HG02852 (cell line): ENCODE measurements at regions not wholly inside any gene's neighbourhood (a gene's known extent, or its start where the extent isn't known, plus 50 kb on each side); places are given as distances from the start of the nearest gene placed in this dataset.

ENCODE experiments used
- ATAC-seq: cut with Tn5 transposase; IDR thresholded peaks from one replicate; pipeline ENCODE4 v1.9.1; 2021; ENCODE audit warnings: mild to moderate bottlenecking, moderate library complexity; ENCODE audit not compliant: unreplicated experiment

- ATAC-seq, result no peak
Measured at GRCh38 chr11:80655834-80656233, 1215.0 kb upstream of the TENM4 start.

GRCh38 chr11:80650966-80651365 lies 1210.1 kb upstream of the TENM4 start:
- no peak for ATAC-seq

GRCh38 chr11:80649186-80649585 lies 1208.4 kb upstream of the TENM4 start:
- ATAC-seq, result no peak

GRCh38 chr11:80638296-80638695 lies 1197.5 kb upstream of the TENM4 start:
- ATAC-seq, result no peak

GRCh38 chr11:80637571-80637970 lies 1196.7 kb upstream of the TENM4 start:
- no peak for ATAC-seq

- no peak for ATAC-seq
Measured at GRCh38 chr11:80636999-80637398, 1196.2 kb upstream of the TENM4 start.

- ATAC-seq, result no peak
Measured at GRCh38 chr11:80635178-80635577, 1194.3 kb upstream of the TENM4 start.

GRCh38 chr11:80632691-80633090 lies 1191.9 kb upstream of the TENM4 start:
- ATAC-seq, result no peak

GRCh38 chr11:80632156-80632555 lies 1191.3 kb upstream of the TENM4 start:
- ATAC-seq, result no peak

GRCh38 chr11:80629466-80629865 lies 1188.6 kb upstream of the TENM4 start:
- no peak for ATAC-seq

GRCh38 chr11:80627364-80627763 lies 1186.5 kb upstream of the TENM4 start:
- no peak for ATAC-seq

- no peak for ATAC-seq
Measured at GRCh38 chr11:80626721-80627120, 1185.9 kb upstream of the TENM4 start.

GRCh38 chr11:80625563-80625962 lies 1184.7 kb upstream of the TENM4 start:
- no peak for ATAC-seq

GRCh38 chr11:80621871-80622270 lies 1181.0 kb upstream of the TENM4 start:
- no peak for ATAC-seq

GRCh38 chr11:80620867-80621266 lies 1180.0 kb upstream of the TENM4 start:
- no peak for ATAC-seq

- no peak for ATAC-seq
Measured at GRCh38 chr11:80617156-80617555, 1176.3 kb upstream of the TENM4 start.

GRCh38 chr11:80616070-80616800 lies 1175.4 kb upstream of the TENM4 start:
- no peak for ATAC-seq

GRCh38 chr11:80613655-80614054 lies 1172.8 kb upstream of the TENM4 start:
- no peak for ATAC-seq

- no peak for ATAC-seq
Measured at GRCh38 chr11:80610516-80610915, 1169.7 kb upstream of the TENM4 start.

GRCh38 chr11:80603472-80603871 lies 1162.6 kb upstream of the TENM4 start:
- ATAC-seq, result no peak

GRCh38 chr11:80598905-80599304 lies 1158.1 kb upstream of the TENM4 start:
- no peak for ATAC-seq

GRCh38 chr11:80596291-80596810 lies 1155.5 kb upstream of the TENM4 start:
- ATAC-seq, result no peak

GRCh38 chr11:80595011-80595410 lies 1154.2 kb upstream of the TENM4 start:
- no peak for ATAC-seq
